Prostate gland (tissue), 2 donors: ENCODE measurements at regions not wholly inside any gene's neighbourhood (a gene's known extent, or its start where the extent isn't known, plus 50 kb on each side); places are given as distances from the start of the nearest gene placed in this dataset.

Experiments
- POLR2AphosphoS5 ChIP-seq: sonication (generic); formaldehyde crosslinking; IDR thresholded peaks from one replicate; pipeline ENCODE4 v1.6.1; 2017; ENCODE audit warnings: antibody characterized with exemption
- TF ChIP-seq, protein P1 (sequence below), 4 experiments: fragments of 200-600 bp in 2 of 4; fragments of 450-650 bp in 2 of 4; sonication (generic) in 2 of 4; IDR thresholded peaks; 1 replicate in 3 of 4; 2 replicates in 1 of 4; pipeline ENCODE4 v1.5.1; 2016 to 2019; ENCODE audit warnings: antibody characterized with exemption in 4 of 4, mild to moderate bottlenecking in 2 of 4, moderate library complexity in 2 of 4

GRCh38 chr20:63125838-63126601, 89.9 kb downstream of the YTHDF1 start:
- TF ChIP-seq, protein P1, sequence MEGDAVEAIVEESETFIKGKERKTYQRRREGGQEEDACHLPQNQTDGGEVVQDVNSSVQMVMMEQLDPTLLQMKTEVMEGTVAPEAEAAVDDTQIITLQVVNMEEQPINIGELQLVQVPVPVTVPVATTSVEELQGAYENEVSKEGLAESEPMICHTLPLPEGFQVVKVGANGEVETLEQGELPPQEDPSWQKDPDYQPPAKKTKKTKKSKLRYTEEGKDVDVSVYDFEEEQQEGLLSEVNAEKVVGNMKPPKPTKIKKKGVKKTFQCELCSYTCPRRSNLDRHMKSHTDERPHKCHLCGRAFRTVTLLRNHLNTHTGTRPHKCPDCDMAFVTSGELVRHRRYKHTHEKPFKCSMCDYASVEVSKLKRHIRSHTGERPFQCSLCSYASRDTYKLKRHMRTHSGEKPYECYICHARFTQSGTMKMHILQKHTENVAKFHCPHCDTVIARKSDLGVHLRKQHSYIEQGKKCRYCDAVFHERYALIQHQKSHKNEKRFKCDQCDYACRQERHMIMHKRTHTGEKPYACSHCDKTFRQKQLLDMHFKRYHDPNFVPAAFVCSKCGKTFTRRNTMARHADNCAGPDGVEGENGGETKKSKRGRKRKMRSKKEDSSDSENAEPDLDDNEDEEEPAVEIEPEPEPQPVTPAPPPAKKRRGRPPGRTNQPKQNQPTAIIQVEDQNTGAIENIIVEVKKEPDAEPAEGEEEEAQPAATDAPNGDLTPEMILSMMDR (IDR thresholded peaks at IDR 0.05) = no peak
- TF ChIP-seq POLR2AphosphoS5 = no peak
